HG03139 (cell line): ENCODE measurements at regions not wholly inside any gene's neighbourhood (a gene's known extent, or its start where the extent isn't known, plus 50 kb on each side); places are given as distances from the start of the nearest gene placed in this dataset.

Source experiments
- ATAC-seq: cut with Tn5 transposase; IDR thresholded peaks from one replicate; pipeline ENCODE4 v1.9.1; 2021; ENCODE audit not compliant: unreplicated experiment

DNA sequence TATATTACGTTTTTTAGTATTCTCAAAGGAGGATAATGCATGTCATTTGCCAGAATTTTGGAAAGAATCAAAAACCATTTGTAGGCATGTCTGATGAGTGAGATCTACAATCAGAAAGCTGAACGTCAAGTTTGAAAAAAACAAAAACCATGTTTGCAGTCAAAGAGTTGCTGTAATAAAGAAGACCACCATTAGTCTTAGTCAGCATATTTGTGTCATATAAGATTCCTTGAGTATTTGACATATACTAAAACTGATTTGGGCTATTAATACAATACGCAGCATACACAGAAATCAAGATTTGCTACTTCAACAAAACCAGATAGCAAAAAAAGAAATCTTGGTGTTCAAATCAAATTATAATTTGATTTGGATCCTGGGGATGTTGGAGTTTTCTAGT is 247.5 kb downstream of the SAMD5 start:
- no peak for ATAC-seq

DNA sequence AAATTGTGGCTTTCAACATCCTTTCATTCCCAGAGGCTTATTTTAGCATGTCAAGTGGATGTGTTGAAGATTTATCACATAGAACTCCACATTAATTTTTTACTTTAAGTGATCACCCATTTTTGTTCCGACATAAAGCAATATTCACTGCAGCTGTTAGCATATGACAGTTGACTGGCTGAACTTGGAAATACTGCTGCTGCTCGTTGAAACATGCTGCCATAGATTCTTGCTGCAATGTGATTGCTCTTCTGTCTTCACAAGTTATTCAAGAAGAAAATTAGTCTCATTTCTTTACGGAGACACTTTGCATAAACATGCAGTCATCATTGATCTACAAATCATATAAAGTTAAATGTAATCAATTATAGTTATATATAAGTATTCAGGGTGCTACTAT is 248.4 kb downstream of the SAMD5 start:
- no peak for ATAC-seq

DNA sequence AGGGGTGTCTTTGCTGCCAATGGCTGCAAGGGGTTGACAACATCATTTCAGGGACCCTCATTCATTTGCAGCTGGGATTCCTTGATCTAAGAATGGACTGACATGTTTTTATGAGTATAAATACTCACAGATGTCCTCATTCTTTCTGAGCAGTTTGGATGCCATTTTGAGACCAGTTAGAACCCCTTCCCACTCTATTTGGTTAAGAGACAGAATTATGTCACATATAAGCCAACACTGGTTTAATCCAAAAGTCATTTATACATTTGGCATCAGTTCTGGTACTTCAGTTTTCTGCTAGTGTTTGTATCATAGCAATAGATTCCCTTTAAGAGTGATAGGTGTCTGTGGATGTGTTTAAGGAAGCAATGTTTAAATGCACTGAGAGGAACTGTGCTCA is 248.8 kb downstream of the SAMD5 start:
- no peak for ATAC-seq

DNA sequence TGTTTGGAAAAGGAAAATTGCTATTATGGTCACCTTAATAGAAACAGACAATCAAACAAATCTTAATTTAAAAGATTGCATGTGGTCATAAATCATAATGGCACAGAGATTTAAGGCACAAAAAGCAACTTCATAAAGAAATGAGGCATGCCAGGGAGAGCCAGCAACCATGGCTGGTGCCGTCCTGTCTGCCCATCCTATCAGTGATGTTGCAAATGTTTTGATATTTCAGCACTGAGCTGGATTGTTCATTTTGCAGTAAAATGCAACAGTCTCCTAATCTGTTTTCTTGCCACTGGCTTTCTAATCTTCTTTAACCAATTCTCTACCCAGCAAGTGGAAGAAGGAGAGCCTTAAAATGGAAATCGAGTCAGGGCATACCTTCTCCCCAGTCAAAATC is 249.8 kb downstream of the SAMD5 start:
- ATAC-seq: no peak

DNA sequence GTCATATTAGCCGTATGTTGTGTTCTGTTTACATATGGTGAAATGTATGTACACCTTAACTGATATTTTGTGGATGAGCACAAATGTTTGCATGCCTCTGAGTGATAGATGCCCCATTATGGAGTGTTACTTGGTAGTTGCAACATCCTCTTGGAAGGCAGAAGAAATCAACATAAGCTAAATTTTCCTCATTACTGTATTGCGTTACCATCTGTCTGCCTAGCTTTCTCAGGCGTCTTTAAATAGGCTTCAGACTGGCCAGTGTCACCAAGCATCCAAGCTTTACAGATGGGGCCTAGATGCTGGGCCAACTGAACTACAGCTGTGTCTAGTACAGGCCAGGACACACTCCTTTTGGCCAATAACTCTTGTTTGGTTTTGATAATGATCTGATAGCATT is 250.6 kb downstream of the SAMD5 start:
- ATAC-seq: no peak

DNA sequence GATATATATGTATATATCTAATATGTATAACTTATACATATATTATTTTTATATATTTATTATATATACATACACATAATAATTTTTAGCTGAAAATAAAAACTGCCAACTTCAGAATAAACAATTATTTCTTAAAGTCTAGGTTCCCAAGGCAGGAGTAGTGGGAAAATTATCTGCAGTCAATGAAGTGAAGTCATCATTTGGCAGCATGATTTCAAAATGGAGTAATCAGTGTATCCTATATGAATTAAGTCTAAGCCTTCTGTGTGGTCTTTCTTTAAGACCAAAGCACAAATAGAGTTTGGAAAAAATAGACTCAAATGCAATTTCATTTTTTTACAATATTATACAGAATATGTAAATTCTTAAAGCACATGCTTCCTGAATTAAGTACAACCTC is 251.0 kb downstream of the SAMD5 start:
- no peak for ATAC-seq

DNA sequence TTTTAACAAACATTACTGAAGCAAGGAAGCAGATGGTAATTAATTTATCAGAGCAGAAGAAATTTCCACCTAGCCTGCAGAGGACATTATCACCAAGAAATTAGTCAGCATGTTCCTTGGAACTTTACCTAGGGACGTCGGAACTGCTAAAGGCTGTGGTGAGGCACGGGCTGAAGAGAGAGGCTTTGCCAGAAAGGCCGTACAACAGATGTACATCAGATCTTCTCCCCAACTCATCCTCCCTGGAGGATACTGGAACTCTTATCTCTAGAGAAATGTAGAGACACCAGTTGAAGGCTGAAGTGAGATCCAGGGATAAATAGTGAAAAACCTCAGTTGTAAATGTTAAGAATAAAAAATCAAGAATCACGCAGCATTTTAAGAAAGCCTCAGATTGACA is 257.1 kb downstream of the SAMD5 start:
- no peak for ATAC-seq

DNA sequence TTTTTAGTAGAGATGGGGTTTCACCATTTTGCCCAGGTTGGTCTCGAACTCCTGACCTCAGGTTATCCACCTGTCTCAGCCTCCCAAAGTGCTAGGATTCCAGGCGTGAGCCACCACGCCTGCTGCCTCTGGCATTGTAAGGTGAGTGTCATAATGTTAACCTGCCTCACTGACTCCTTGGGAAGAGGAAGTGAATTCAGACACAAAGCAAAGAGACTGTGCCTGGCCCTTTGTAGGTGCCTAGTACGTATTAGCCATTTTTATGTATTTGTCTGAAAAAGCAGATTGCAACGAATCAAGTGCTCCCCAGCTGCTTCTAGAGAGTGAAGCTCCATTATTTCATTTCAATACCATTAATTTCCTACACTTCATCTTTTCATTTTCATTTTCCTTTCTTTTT is 260.5 kb downstream of the SAMD5 start:
- no peak for ATAC-seq

DNA sequence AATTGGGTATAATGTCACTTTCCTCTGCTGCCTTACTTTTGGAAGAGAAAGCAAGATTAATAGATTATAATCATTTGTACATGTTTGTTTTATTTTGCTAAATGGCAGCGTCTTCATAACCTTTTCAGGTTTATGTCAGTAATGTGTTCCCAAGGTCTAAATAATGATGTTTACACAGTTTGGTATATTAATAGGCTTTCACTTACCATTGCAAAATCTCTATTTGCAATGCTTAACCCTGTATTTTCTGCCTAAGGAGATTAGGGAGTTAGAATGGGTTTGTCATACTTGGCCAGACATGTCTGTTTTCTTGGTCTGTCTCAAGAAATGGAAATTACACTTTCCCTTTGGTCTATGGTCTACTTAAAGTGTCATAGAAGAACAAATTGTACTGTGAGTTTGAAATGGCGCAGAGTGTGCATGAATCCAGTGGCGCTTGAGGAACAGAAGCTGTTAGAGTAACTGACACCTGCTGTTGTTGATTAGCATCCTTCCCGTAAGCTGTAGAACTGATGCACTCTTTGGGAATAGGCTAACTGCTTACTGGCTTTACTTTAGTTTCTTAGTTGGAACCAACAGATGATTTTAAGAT is 261.1 kb downstream of the SAMD5 start:
- no peak for ATAC-seq

DNA sequence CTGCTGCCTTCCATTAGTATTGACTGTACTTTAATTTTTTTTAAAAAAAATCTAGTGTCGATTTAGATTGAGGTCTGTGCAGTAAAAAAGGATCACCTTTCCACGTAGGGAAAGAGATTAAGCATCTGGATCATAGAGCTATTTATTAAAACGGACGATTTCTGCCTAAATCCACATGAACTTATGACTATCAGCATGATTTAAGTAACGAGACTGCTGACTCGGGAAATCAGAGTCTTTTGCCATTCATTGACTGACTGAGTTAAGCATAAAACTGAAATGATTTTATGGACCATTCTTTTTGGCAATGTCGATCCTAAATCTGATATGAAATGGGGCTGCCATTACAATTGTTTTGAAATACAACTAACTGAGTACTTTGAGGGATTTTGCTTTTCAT is 261.7 kb downstream of the SAMD5 start:
- ATAC-seq: no peak

DNA sequence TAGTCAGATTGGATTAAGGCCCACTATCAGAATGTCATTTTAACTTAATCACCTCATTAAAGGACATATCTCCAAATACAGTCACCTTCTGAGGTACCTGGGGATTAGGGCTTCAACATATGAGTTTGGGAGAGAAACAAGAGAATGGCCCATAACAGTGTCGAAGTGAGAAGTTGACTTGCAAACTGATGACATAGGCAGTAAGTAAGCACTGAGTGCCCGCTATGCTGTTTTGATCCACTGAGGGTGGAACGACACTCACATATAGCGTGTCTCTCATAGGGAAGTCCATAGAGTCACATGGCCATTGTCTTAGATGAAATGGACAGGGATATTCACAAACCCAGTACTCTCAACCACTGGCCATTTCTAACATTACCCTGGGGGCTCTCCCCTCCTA is 264.2 kb downstream of the SAMD5 start:
- no peak for ATAC-seq

DNA sequence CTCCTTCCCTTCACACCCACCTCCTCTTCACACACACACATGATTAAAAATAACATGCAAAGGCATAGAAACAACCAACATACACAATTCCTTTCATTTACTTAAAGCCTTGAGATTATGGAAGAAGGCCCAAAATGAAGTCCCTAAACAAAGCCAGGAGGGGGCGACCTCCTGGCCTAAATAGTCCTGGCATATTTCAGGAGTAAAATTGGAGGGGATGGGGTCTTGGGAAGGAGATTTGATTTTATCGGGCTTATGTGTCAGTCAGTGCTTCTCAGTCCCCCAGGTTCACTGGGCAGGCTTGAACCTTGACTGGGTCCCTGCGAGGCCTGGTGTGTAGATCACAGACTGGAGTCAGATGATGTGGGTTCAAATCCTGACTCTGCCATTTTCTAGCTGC is 266.4 kb downstream of the SAMD5 start:
- no peak for ATAC-seq

DNA sequence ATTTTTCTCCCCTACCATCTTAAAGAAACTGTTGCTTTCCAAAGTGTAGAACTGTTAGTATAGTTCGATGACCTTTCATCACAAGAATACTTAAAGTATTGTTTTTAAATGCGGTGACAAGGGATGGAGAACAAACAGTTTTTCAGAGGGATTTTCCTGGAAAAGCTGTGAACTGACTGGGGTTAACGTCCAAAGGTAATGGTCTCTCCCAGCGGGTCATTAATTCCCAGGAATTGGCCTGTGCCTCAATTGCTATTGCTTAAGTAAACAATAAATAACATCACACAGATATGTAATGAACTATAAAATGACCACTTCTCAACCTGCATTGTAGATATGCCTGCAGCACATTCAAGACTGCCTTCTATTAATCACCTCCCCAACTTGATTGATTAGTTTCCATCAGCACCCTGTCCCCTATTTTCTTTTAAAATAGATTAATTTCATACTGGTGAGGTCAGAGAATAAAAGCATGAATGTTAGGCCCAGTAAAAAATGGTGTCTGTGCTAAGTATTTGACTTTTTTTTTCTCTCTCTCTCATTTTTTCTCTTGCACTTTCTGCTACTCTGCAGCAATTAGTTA is 268.2 kb downstream of the SAMD5 start:
- ATAC-seq: no peak

DNA sequence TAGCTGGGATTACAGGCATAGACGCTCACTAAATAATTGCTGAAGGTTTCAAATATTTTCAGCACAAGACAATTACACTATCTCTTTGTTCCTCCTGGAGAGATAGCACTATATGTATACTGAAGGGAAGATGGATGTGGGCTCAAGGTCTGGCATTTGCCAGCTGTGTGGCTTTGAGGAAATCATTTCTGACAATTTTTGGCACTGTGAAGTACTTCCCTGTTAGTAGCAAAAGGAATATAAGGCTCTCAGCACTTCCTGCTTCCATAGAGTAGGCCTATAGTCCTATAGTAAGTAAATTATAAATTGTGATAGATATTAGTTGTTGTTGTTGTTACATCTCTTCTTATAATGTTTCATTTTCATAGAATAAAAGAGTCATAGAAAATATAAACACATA is 271.1 kb downstream of the SAMD5 start:
- ATAC-seq: no peak

DNA sequence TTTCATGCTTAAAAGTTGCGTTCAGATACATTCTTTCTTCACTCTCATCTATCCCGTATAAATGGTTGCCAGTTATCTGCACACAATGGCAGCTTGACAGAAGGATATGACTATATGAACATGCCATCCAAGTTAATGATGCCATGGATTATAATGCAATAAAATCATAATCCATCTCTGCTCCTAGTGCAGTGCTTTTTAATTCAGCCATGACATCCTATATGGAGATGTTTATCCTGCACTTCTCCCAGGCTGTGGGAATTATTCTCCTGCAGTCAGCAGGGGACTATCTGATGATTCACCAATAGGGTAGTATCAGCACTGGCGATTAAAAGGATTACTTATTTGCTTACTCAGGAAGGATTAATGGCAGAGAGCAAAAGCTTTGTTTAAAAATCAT is 273.8 kb downstream of the SAMD5 start:
- no peak for ATAC-seq

DNA sequence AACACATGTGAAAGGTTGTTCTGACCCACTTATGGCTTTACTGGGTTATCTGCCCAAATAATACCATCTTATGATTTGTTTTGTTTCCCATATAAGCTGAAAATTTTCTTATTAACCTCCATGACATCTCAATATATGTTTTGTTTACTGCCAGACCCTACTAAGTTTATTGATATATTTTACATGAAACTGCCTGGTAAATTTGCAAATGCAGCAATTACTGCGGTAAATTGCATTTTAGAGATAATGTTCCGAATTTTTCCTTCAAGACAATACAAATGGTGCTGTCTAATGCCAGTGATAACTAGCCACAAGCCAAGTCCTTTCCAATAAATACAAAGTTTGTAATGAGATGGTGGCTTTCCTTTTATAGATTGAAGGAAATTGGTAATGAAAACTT is 275.9 kb downstream of the SAMD5 start:
- no peak for ATAC-seq

DNA sequence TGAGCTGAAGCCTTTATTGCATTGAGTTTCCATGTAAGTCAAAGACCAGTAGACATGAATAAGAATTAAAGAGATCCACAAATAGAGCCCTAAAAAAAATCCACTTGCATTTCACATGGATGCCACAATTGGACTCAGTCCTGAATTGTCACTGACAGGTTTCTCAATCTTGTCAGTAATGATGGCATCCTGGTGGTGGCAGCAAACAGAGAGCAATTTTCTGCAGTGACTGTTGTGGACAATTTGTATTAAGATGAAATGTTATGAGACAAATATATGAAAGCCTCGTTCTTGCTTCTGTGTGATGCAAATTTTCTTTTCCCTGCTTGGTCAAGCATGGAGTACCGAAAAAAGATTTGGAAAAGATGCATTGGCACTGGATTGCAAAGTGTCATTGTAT is 278.9 kb downstream of the SAMD5 start:
- no peak for ATAC-seq

DNA sequence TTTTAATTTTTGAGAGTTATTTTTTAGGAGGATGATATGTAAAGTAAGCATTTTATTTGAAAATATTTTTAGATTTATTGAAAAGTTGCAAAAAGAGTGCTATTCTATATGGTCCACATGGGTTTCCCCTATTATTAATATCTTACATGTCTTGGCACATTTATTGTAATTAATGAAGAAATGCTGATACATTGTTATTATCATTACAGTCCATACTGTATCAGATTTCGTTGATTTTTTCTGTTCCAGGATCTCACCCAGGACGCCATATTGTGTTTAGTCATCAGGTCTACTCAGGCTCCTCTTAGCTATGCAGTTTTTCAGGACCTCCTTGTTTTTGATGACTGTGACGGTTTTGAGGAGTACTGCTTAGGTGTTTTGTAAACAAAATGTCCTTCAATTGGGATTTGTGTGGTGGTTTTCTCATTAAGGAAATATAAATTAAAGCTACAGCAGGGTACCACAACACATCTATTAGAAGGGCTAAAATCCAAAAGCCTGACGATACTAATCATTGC is 281.0 kb downstream of the SAMD5 start:
- ATAC-seq: no peak

DNA sequence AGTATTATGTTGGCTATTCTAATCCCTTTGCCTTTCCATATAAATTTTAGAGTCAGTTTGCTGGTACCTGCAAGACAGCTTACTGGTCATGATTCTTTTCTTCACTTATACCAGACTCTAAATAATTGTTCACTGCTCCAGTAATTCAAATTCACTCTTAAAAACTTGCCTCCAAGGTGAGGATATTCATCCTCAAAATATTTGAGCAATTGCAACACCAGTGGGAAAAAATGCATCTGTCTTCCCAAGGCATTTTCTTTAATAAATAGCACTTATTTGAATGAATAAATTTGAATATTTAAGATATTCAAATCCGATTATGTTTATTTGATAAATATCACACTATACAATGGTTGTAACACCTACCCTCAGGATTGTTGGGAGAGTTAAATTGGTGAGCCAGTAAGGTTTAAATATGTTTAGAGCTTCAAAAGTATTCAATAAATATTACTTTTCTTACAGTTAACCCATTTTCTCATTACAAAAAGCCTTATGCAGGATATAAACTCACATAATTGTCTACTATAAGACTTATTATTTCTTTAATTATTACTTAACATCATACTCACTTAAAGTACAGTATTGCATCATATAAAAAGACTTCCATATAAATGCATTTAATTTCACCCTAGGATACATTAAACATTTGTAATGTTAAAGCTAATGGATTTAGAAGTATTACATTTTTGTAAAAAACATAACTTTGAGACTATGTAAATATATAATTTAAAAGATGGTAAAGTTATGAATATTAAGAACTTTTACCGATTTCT is 285.6 kb downstream of the SAMD5 start:
- no peak for ATAC-seq

DNA sequence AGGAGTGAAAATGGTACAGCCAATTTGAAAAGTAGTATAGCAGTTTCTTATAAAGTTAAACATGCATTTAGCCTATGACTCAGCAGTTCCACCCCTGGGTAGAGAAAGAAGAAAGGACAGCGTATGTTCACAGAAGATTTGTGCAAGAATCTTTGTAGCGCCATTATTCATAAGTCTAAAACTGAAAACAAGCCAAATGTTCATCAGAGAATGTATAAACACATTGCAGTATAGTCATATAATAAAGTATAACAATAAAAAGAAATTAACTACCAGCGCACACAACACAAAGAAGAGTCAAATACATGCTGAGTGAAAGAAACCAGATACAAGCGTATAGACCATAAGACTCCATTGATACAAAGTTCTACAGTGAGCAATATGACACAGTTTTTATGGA is 294.0 kb downstream of the SAMD5 start:
- no peak for ATAC-seq

DNA sequence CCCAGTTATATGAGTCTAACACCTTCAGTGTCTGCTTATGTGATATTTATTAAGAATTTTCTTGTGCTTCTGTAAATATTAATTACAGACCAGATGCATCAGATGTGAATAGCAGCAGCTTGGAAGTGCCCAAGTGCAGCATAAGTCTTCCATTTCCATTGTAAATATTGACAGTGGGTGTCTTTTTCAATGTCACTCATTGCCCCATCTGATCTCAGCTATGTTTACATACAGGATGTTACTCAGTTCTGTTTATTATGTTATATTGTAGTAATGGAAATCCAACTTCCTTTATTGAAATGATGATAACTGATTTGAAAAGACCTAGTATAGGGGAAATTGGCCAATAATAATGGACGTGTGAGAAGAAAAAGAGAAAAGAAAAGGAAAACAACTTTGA is 296.7 kb downstream of the SAMD5 start:
- ATAC-seq: no peak

DNA sequence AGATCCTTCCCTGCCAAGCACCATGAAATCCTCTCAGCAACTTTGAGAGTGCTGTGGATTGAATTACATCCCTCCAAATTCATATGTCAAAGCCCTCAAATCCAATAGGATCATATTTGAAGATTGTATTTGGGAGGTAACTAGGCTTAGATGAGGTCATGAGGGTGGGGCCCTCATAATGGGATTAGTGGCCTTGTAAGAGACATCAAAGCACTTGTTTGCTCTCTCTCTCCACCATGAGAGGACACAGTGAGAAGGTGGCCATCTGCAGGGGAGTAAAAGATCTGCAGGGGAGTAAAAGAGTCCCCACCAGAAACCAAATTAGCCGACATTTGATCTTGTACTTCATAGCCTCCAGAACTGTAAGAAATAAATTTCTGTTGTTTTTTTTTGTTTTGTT is 298.2 kb downstream of the SAMD5 start:
- no peak for ATAC-seq

DNA sequence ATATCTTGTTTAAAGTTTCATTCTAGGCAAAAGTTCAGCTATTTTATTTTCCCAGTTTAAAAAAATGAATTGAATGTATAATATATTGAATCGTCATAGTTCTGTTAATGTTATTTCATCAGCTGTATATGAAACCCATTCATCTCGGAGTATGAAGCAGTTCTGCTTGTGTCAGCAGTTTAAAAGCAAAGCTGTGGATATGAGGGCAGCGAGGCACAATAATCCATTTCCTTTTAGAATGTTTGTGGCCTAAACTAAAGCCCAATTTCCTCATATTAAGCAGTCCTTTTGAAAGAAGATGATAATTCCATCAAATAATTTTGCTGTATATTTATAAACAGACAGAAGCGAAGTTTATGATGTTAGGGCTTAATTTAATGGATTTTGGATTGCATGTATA is 300.1 kb downstream of the SAMD5 start:
- no peak for ATAC-seq
